ENCODE measurements at regions not wholly inside any gene's neighbourhood (a gene's known extent, or its start where the extent isn't known, plus 50 kb on each side); places are given as distances from the start of the nearest gene placed in this dataset.
"Not testable (repeated sequence)": the region's sequence is repeated elsewhere in the genome, so short reads cannot be mapped to it uniquely, and the experiment has no call there.

DNA sequence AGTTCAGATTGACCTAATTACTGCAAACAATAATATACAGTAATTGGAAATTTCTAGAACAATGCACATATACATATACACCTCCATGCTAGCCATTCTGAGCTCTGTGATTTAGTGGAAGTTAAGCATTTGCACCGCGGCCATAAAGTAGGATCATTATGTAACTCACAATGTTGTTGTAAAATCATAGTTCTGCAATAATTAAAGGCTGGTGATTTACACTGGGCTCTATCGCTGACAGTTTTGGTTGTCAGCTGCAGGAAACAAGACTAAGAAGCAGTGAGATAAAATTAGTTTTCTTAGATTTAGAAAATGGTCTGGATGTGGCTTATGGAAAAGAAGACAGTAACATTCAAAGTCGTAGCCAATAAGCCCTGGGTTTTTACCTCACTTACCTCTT, 776.3 kb downstream of the TMEM121 start:
- no peak for DNase-seq

DNA sequence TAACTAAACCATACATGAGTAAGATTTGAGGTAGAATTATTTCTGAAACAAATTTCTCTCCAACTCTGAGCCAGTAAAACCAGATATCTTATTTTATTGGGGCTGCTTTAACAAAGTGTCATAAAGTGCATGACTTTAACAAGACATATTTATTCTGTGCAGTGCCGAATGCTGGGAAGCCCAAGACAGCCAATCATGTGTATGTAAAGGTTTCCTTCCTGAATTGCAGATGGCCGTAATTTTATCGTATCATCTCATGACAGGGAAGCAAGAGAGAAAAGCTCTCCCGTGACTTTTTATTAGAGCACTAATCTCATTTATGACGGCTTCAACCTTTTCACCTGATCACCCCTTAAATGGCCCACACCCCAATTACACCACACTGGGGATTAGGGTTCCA, 777.9 kb downstream of the TMEM121 start:
- DNase-seq: no peak

DNA sequence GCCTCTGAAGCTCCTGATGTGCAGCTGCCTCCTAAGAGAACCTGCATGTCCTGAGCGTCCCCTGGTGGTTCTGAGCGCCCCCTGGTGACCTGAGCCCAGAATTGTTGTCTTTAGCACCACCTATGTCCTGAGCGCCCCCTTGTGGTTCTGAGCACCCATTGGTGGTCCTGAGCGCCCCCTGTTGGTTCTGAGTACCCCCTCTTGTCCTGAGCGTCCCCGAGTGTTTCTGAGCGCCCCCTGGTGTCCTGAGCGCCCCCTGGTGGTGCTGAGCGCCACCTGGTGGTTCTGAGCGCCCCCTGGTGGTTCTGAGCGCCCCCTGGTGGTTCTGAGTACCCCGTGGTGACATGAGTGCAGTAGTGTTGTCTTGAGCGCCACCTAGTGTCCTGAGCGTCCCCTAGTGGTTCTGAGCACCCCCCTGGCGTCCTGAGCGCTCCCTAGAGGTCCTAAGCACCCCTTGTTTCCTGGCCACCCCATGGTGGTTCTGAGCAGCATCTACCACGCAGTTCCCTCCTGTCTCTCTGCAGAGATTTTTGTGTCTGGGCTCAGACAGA, 782.5 kb downstream of the TMEM121 start:
- peak in 2 of 3 experiments; percentile 32 to 43 for DNase-seq

DNA sequence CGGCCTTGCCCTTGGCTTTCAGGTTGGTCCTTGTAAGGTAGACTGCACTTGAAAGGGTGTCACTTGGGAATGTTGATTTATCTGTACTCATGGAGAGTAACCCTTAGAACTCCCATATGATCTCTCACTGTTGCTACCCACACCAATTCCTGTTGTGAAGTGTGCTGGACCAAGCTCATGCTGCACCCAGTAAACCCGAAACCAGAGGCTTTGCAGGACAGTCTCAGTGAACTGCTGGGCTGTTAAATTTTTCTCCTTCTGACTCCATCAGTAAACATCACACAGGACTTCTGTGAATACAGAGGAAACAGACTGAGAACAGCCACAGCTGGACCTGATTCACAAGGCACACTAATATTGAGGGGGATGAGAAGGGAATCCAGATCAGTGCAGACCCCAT, 783.0 kb downstream of the TMEM121 start:
- no peak for DNase-seq

DNA sequence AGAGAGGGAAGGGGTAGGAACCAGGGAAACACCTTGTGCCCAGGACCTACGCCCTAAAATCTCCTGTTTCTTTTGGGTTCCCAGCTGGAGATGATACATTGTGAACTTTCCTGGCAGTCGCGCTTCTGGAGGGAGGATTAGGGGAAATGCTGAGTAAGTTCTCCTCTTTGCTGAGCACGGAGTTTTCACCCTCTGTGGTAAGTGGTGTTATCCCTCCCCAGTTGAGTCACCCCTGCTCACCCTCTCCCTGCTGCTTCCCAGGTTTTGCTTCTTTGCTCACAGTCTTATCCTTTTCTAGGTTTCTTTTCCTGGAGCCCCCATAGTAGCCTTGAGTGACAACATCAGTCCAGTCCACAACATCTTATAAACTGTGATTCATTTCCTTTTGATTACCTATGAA, 789.1 kb downstream of the TMEM121 start:
- no peak for DNase-seq

DNA sequence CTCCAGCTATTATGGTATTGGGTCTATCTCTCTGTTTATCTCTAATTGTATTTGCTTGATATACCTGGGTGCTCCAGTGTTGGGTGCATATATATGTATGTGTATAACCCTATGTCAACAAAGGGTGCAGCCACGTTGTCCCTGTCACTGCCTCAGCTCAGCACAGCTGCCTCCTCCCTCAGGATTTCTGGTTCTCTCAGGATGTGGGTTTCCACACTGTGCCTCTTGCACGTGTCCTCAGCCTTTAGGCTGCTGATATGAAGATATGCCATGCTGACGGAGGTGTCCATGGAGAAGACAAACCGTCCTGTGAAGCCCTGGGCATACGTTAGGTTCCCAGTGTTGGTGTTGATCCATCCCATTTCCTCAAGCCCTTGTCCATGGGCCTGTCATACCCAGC, 791.2 kb downstream of the TMEM121 start:
- DNase-seq: no peak

DNA sequence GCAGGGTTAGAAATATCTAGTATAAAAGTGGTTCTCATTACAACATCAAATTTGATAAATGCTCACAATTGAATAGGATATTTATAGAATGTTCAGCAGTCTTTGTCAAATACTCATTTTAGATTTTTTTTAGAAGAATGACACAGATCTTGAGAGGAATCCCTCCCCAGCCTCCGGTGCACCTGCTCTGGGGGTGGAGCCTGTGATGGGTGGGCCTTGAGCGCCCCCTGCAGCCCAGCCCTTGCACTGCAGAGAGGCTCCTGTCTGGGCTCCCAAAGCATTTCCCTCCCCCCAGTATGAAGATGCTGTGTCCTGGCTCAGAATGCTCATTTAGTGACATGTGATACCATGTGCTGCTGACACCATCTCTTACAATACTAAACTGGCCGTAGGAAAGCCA, 792.3 kb downstream of the TMEM121 start:
- DNase-seq: peak in 1 of 3 experiments; percentile 34

DNA sequence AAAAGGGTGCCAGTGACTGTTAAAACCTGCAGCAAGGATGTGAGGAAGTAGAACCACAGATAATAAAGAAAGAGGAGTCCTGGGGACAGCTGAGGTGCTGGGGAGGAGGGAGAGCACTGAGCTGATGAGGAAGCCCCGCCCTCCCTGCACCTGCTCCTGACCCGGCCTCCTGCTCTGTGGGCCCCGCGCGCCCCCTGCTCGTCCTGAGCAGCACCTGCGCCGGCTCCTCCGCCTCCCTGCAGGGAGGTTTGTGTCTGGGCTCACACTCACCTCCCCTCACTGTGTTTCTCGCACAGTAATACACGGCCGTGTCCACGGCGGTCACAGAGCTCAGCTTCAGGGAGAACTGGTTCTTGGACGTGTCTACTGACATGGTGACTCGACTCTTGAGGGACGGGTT, 797.6 kb downstream of the TMEM121 start:
- not testable (repeated sequence) for DNase-seq

DNA sequence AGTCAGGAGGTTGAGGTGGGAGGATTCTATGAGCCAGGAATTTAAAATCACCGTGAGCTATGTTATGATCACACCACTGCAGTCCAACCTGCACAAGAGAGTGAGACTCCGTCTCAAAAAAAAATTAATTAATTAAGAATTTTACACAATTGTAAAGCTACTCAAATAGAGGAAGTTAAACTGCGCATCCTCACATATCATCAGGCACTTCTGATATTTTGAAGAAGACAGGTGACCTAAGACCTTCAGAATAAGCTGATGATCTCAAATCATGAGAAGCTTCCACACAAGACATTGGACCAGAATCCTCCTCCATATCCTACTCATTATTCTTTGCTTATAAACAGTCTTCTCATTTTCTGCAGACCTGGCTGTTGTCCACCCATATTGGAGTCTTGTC, 800.9 kb downstream of the TMEM121 start:
- DNase-seq: no peak

DNA sequence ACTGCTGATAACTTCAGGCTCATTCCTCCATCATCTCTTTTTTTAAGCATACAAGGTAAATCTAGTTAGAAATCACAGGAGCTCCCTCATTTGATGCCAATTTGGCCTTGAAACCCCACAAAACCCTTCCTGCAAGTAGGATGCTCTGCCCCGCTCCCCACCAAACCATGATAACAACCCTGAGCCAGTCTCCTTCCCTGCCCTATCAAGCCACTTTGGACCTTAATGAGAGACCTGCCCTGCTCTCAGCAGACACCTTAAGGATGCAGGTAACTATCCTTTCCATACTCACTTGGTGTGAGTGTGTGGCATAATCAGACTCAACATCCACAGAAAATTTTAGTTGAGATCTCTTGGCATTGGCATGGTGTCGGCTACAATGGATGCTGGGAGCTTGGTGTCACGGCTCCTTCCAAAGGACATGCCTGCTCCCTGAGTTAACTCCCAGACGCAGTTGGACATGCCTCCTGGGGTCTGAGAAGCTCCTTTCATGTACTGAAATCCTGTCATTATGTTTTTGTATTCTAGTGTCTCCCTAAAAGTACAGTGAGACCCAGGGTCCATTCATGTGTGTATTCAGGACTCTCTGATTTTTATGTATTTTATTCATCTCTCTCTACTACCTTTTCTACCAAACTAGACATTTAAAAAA, 801.4 kb downstream of the TMEM121 start:
- DNase-seq: not testable (repeated sequence)

DNA sequence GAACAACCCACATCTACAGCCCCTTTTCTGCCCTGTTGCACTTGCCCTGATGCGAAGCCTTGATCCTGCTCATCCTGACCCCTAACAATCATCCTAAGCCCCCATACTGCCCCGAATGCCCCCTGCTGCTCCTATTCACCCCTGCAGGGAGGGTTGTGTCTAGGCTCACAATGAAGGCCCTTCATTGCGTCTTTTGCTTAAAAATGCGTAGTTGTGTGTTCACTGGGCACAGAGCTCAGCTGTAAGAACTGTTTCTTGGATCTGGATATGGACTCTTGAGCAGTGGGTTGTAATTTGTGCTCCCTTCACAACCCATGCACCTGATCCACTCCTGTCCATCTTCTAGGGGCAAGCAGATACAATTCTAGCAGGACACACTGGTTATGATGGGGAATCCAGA, 802.9 kb downstream of the TMEM121 start:
- DNase-seq: not testable (repeated sequence)

DNA sequence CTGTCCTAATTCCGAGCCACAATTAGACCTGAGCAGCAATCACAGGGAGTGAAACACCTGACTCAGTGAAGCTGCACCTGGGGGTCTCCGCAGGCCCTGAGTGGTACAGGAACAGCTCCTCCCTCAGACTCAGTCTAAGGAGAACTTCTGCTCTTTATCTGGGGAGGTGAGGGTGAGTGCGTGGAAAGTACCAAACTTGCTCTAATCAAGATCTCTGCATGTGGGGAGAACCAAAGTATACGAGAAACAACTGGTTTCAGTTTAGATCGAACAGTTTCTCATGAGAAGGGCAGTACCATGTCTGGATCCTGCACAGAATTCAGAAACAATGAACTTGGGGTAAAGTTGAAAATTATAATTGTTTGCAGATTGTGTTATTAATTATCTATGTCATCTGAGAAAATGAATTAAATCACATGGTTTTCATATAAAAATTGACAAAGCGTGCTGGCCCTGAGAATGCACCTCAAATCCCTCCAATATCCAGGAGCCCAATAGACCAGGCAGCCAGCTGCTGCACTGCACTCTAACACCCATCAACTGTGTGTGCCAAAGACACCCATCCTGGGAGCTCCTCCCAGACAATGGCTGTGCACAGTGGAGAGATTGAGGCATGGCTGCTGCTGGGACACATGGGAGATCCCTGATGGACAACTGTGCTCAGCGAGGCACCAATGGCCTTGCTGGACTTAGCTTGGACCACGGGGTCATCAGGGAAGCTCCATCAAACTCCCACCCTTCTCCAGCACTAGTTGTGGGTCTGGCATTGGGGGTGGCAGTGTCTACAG, 803.8 kb downstream of the TMEM121 start:
- not testable (repeated sequence) for DNase-seq

DNA sequence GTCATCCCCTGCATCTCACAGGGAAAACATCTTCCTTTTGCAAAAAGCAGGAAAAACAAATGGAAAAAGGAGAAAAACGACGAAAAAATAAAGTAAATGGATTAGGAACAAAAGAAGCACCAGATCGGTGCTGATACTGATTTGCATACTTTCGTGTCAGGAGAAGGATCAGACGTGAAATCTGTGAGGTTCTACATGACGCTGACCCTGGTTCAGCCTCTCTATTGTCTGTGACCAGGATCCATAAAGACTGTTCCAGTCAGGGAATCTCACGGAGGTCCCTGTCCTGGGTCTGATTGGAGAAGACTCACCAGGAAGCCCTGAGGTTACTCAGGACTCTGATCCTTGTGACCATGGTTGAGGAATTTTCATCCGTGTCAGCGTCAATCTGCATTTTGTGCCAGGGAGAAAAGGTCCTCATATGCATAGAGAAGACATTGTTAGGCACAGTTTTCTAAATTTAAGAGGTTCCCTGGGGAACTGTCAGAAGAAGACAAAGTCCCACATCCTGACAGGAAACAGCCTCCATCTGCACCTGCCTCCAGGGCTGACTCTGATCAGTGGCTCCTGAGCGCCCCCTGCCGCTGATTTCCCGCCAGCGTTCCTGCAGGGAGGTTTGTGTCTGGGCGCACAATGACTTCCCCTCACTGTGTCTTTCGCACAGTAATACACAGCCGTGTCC, 808.2 kb downstream of the TMEM121 start:
- not testable (repeated sequence) for DNase-seq

DNA sequence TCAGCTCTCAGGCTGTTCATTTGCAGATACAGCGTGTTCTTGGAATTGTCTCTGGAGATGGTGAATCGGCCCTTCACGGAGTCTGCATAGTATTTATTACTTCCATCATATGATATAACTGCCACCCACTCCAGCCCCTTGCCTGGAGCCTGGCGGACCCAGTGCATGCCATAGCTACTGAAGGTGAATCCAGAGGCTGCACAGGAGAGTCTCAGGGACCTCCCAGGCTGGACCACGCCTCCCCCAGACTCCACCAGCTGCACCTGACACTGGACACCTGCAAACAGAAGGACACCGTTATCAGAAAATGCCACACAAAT, 808.7 kb downstream of the TMEM121 start:
- not testable (repeated sequence) for DNase-seq

DNA sequence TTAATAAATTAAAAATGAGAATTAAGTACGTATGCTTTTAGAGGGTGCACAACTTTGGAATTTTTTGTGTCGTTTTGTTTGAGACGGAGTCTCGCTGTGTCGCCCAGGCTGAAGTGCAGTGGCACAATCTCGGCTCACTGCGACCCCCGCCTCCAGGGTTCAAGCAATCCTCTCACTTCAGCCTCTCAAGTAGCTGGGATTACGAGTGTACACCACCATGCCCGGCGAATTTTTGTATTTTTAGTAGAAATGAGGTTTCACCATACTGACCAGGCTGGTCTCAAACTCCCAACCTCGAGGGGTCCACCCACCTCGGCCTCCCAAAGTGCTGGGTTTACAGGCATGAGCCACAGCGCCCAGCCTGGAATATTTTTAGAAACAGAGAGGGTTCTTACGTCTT, 812.4 kb downstream of the TMEM121 start:
- DNase-seq: not testable (repeated sequence)

DNA sequence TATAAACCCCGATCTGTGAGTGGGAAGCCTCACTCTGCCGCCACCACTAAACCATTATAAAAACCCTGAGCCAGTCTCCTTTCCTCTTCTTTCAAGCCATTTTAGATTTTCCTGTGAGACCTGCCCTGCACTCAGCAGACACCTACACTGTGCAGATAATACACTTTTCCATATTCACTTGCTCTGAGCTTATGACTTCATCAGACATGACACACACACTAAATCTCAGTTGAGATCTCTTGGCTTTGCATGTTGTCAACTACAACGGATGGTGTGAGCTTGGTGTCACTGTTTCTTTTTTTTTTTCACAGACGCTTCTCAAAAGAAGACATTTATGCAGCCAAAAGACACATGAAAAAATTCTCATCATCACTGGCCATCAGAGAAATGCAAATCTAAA, 814.3 kb downstream of the TMEM121 start:
- not testable (repeated sequence) for DNase-seq

DNA sequence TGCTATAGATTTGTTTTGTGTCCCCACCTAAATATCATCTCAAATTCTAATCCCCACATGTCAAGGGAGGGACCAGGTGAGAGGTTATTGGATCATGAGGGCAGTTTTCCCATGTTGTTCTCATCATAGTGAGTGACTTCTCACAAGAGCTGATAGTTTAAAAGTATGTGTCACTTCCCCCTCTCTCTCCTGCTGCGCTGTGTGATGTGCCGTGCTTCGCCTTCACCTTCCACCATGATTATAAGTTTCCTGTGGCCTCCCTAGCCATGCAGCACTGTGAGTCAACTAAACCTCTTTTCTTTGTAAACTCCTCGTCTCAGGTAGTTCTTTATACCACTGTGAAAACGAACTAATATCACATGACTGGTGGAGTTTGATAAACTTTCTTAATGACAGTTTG, 814.8 kb downstream of the TMEM121 start:
- not testable (repeated sequence) for DNase-seq

DNA sequence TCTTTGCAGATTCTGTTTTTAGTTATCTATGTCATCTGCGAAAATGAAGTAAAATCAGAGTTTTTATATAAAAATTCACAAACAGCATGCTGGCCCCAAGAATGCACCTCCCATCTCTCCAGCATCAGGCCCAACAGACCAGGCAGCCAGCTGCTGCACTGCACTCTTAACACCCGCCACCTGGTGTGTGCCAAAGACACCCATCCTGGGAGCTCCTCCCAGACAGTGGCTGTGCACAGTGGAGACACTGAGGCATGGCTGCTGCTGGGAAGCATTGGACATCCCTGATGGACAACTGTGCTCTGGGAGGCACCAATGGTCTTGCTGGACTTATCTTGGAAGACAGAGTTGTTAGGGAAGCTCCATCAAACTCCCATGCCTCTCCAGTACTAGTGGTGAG, 817.2 kb downstream of the TMEM121 start:
- no peak for DNase-seq

DNA sequence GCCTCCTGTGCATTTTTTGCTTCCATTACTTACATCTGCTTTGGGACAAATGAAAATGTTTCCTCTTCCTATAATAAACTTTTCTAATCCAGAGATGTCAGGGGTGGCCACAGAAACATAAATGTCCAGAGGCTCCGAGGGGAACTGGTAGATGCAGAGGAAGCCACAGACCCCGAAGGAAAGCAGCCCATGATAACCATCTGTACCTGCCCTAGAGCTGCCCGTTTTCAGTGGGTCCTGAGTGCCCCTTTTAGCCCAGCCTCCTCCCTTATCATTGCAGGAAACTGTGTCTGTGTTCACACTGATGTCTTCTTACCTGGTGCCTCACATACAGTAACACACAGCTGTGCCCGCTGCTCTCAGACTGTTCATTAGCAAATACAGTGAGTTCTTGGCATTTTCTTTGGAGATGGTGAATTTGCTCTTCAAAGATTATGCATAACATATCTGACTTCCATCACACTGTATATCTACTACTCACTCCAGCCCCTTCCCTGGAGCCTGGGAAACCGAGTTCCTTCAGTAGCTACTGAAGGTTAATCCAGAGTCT, 817.8 kb downstream of the TMEM121 start:
- not testable (repeated sequence) for DNase-seq

DNA sequence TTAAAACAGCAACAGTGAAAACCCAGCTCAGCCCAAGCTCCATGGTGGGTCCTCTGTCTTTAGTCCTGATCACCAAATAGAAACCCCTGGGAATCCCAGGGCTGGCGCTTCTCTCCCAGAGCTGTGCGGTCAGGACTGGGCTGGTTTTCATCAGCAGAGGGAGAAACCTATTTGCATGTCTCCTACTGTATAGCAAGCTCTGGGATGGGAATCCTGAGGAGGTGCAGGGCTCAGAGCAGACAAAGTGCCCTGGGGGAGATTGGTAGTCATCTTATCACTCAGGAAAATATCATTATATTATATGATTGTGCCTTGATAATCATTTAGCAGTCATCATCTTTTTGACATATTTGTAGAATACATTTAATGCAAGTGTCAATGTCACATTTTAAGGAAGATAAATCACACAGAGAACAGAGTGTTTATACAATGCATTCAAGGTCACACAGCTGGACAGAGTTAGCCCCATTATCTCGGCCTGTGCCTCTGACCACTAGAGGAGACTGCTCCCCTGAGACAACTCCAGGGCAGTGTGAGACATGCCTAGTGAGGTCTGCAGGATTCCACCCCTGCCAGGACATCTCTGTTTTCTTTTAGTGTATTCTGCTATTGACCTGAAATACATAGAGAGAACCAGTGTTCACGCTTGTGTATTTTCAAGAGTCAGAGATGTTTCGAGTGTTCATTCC, 818.6 kb downstream of the TMEM121 start:
- not testable (repeated sequence) for DNase-seq

DNA sequence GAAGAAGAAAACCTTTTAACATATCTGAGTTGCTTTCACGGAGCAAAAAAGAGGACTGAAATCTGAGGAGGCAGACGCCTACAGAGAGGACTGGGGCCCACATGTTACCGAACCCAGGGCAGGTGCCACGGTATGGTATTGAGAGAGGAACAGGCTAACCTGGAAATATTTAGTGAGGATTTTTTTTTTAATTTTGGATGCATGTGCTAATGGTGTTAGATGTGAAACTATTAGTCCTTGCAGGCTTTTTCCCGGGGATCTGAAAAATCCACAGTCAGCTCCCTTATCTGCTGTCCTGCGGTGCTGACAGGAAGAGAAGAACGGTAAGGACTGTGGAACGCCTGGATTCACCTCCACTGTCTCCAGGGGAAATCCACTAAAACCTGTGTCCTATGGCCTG, 819.7 kb downstream of the TMEM121 start:
- no peak for DNase-seq

DNA sequence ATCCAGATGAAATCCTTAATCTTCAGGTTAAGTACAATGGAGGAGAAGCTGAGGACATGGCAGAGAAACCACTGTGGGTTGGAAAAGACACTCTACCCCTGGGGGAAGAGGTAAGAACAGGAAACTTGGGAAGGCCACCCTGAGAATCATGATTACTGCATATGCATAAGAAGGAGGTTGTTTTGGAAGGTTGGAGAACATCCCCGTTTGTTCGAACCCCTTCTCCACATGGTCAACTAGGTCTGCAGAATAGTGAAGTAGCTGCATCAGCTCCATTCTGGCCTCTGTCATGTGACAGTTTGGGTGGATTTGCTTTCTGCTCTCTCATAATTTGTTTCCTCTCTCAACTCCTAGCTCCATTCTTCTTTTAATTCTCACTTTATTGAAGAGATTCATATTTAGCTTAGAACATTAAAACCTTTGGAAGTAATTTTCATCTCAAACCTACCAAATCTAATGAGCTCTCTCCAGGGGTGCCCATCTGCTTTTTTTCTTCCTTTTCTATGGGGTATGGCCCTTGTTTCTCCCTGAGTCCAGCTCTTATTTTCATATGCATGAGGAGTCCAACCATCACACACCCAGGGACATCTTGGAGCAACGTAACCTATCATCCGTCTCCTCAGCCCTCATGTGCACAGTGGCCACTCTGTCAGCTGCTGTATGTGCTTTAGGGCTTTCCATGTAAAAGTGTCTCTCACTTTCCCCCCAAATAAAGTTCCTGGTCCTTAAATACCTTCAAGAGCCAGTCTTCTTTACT, 820.3 kb downstream of the TMEM121 start:
- no peak for DNase-seq
